ENCODE measurements at regions not wholly inside any gene's neighbourhood (a gene's known extent, or its start where the extent isn't known, plus 50 kb on each side); places are given as distances from the start of the nearest gene placed in this dataset.
A peak's percentile ranks its signal among the peaks of the same experiment; 100 is the strongest.

DNA sequence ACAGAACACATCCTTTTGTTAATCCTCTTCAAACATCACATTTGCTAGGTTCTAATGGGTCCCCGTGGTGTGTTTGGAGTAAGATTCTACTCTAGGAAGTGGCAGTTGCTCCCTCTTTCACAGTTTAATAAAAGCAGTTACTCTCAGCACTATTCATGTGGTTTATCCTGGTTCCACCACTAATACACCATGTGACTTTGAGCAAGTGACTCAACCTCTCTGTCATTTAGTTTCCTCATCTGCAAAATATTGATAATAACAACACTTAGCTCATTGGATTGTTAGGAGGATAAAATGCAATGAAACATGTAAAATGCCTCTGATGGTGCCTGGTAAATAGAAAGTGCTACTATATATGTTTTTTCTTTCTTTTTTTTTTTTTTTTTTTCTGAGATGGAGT is 488.0 kb upstream of the NOX3 start:
- Histone ChIP-seq H3K9me3 (peaks cover 5 to 16% (median 15%) of the 10 kb centered on the region in 4 donors), H3K27ac (no peak overlapping the region), H3K4me3 (no peak overlapping the region), H3K27me3 (no peaks in the 10 kb centered on the region), H3K4me1 (peaks cover 0 to 11% (median 5%) of the 10 kb centered on the region in 4 donors), H3K36me3 (no peaks in the 10 kb centered on the region)
- intact Hi-C loops (cut with DNase I; ENCODE audit: low total_unique reads), result no loop called here
- 64 to 86% (median 67%) methylated on average over 1 of the region's 1 CpG for WGBS, 5 donors
- TF ChIP-seq POLR2AphosphoS5 (IDR thresholded peaks at IDR 0.05) (no peak), POLR2A (IDR thresholded peaks at IDR 0.05) (no peak), EP300 (IDR thresholded peaks at IDR 0.05) (no peak)
- TF ChIP-seq, protein P1, sequence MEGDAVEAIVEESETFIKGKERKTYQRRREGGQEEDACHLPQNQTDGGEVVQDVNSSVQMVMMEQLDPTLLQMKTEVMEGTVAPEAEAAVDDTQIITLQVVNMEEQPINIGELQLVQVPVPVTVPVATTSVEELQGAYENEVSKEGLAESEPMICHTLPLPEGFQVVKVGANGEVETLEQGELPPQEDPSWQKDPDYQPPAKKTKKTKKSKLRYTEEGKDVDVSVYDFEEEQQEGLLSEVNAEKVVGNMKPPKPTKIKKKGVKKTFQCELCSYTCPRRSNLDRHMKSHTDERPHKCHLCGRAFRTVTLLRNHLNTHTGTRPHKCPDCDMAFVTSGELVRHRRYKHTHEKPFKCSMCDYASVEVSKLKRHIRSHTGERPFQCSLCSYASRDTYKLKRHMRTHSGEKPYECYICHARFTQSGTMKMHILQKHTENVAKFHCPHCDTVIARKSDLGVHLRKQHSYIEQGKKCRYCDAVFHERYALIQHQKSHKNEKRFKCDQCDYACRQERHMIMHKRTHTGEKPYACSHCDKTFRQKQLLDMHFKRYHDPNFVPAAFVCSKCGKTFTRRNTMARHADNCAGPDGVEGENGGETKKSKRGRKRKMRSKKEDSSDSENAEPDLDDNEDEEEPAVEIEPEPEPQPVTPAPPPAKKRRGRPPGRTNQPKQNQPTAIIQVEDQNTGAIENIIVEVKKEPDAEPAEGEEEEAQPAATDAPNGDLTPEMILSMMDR (IDR thresholded peaks at IDR 0.05), result no peak
- no peak for DNase-seq

DNA sequence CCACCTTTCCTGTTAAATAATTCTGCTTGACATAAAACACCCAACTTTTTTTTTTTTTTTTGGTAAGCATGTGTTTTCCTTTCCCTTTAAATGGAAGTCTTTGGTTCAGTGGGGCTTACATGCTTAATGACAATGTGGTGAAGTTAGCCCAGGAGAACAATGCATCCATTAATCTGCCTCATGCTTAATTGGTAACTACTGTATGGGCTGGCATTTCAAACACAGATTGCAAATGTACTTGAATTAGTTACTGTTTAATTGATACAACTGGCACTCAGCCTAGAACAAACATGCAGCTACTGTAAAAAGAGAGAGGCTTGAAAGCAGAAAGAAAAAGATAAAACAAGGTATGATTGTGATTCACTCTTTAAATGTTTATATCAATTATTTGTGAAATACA is 483.6 kb upstream of the NOX3 start:
- Histone ChIP-seq H3K27me3 (no peaks in the 10 kb centered on the region), H3K9me3 (no peaks in the 10 kb centered on the region), H3K4me3 (no peak overlapping the region), H3K27ac (peak overlapping the region in 1 of 5 donors; percentile 3), H3K36me3 (no peaks in the 10 kb centered on the region), H3K4me1 (peaks cover 0 to 17% (median 8%) of the 10 kb centered on the region in 4 donors)
- DNase-seq, result peak in 1 of 2 donors; percentile 72
- TF ChIP-seq POLR2A (IDR thresholded peaks at IDR 0.05) (no peak), POLR2AphosphoS5 (IDR thresholded peaks at IDR 0.05) (peak in 1 of 3 donors; percentile 45)
- intact Hi-C loops (cut with DNase I; ENCODE audit: low total_unique reads), result no loop called here

DNA sequence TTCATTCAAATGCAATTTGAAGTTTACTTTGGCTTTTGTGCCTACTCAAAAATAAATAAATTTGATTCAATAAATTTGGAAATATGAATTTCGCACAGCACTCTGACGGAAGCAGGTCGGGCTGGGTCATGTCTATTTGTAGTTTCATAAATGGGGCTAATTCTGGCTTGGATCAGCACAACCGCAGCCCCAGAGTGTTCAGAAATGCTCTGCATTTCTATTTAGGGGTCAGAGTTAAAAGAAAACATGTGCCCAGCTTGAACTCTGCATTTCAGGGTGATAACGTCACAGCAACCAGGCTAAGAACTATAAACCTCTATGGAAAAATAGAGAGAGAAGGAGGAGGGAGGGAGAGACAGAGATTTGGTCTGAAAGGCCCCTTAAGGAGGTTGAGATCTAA is 480.9 kb upstream of the NOX3 start:
- no peak overlapping the region for H3K27ac ChIP-seq
- WGBS, 5 donors, result 44 to 69% (median 50%) methylated on average over 5 of the region's 5 CpGs
- no peaks in the 10 kb centered on the region for H3K9me3 ChIP-seq
- DNase-seq, result peak in 1 of 2 donors; percentile 21
- H3K4me1 ChIP-seq, result peaks cover 0 to 17% (median 8%) of the 10 kb centered on the region in 4 donors
- TF ChIP-seq POLR2A (IDR thresholded peaks at IDR 0.05) (no peak), POLR2AphosphoS5 (IDR thresholded peaks at IDR 0.05) (no peak), EP300 (IDR thresholded peaks at IDR 0.05) (no peak)
- TF ChIP-seq, protein P1 (IDR thresholded peaks at IDR 0.05), result no peak
- H3K27me3 ChIP-seq, result no peaks in the 10 kb centered on the region
- intact Hi-C loops (cut with DNase I; ENCODE audit: low total_unique reads), result no loop called here
- H3K4me3 ChIP-seq, result no peak overlapping the region
- no peaks in the 10 kb centered on the region for H3K36me3 ChIP-seq

DNA sequence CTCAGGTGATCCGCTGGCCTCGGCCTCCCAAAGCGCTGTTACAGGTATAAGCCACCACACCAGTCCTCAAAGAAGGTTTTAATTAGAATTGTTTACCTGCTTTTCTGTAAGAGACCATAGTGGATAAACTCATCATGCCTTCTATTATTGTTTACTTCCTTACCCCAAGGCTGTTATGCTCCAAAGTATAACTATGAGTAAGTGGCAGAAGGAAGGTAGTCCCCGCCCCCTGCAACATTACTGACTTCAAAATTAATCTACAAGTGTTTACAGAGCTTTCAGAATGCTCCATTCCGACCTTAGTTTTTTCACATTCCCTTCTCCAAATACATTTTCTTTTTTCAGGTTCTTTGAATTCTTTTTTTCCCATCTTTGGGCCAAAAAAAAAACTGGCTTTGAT is 480.5 kb upstream of the NOX3 start:
- H3K4me1 ChIP-seq, result peaks cover 0 to 17% (median 8%) of the 10 kb centered on the region in 4 donors
- DNase-seq, result no peak
- no peak overlapping the region for H3K4me3 ChIP-seq
- H3K36me3 ChIP-seq, result no peaks in the 10 kb centered on the region
- 81 to 86% (median 84%) methylated on average over 5 of the region's 5 CpGs for WGBS, 5 donors
- no peaks in the 10 kb centered on the region for H3K9me3 ChIP-seq
- TF ChIP-seq POLR2AphosphoS5 (IDR thresholded peaks at IDR 0.05) (no peak), EP300 (IDR thresholded peaks at IDR 0.05) (no peak), POLR2A (IDR thresholded peaks at IDR 0.05) (no peak)
- TF ChIP-seq, protein P1 (IDR thresholded peaks at IDR 0.05), result no peak
- H3K27me3 ChIP-seq, result no peaks in the 10 kb centered on the region
- H3K27ac ChIP-seq, result no peak overlapping the region
- intact Hi-C loops (cut with DNase I; ENCODE audit: low total_unique reads), result no loop called here

DNA sequence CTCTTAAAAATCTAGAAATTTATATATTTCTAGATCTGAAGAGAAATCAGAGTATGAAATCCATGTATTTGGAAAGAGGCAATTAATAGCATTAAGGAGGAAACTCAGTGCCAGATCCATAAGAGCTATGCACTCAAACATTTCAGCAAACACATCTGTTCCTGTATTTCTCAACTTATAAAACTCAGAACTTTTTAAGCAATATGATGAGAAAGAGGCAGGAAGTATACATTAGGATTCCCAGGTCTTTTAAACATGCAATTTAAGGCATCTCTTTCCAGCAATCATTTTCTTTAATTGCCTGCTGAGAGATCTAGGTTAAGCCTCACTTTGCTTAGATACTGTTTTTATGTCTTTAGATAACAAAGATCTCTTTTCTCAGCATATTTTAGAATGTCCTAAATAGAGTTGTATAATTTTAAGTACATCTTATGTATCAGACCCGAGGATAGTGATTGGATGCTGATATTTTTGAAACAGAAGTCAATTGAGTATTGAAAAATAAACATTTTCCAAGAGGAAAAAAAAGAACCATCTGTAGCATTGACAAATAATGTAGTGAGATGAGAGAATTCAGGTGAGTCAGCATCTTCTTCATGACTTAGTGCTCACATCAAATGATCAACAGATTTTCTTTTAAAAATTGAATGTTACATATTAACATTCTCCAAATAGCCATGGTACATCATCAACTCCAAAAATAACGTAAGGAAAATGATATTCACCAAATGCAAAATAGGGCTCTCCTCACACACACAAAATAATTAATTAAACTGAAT is 461.4 kb upstream of the NOX3 start:
- Histone ChIP-seq H3K4me3 (no peak overlapping the region), H3K27me3 (no peaks in the 10 kb centered on the region), H3K9me3 (peaks cover 0 to 3% (median 0%) of the 10 kb centered on the region in 4 donors), H3K4me1 (no peaks in the 10 kb centered on the region), H3K36me3 (no peaks in the 10 kb centered on the region), H3K27ac (no peak overlapping the region)
- TF ChIP-seq POLR2AphosphoS5 (IDR thresholded peaks at IDR 0.05) (no peak), EP300 (IDR thresholded peaks at IDR 0.05) (no peak), POLR2A (IDR thresholded peaks at IDR 0.05) (no peak)
- TF ChIP-seq, protein P1 (IDR thresholded peaks at IDR 0.05), result no peak
- intact Hi-C loops (cut with DNase I; ENCODE audit: low total_unique reads), result no loop called here
- DNase-seq, result no peak
- 70 to 85% (median 73%) methylated on average over 2 of the region's 2 CpGs for WGBS, 5 donors

Measured in stomach (tissue), 8 donors.